ENCODE measurements at regions not wholly inside any gene's neighbourhood (a gene's known extent, or its start where the extent isn't known, plus 50 kb on each side); places are given as distances from the start of the nearest gene placed in this dataset.
"Not testable (repeated sequence)": the region's sequence is repeated elsewhere in the genome, so short reads cannot be mapped to it uniquely, and the experiment has no call there.

- DNase-seq (ENCODE audit: extremely low spot score, unreplicated experiment) = no peak
- no peaks in the 10 kb centered on the region for H3K9me3 Mint-ChIP-seq (ENCODE audit: unreplicated experiment)
- no peaks in the 10 kb centered on the region for H3K36me3 Mint-ChIP-seq (ENCODE audit: unreplicated experiment)
- H3K4me3 Mint-ChIP-seq (ENCODE audit: unreplicated experiment) = no peak overlapping the region
- no peak overlapping the region for H3K27ac Mint-ChIP-seq (ENCODE audit: unreplicated experiment)
- H3K27me3 Mint-ChIP-seq (ENCODE audit: unreplicated experiment) = no peaks in the 10 kb centered on the region
- no peaks in the 10 kb centered on the region for H3K4me1 Mint-ChIP-seq (ENCODE audit: unreplicated experiment)
- no peak for TF ChIP-seq CTCF (IDR thresholded peaks at IDR 0.05)
These were observed 1886.0 kb upstream of the PCDH7 start for GRCh38 chr4:28834120-28834519.

- no peaks in the 10 kb centered on the region for H3K9me3 Mint-ChIP-seq (ENCODE audit: unreplicated experiment)
- H3K4me3 Mint-ChIP-seq (ENCODE audit: unreplicated experiment) = no peak overlapping the region
- TF ChIP-seq CTCF (IDR thresholded peaks at IDR 0.05) = no peak
- DNase-seq (ENCODE audit: extremely low spot score, unreplicated experiment) = no peak
- no peaks in the 10 kb centered on the region for H3K4me1 Mint-ChIP-seq (ENCODE audit: unreplicated experiment)
- H3K27me3 Mint-ChIP-seq (ENCODE audit: unreplicated experiment) = no peaks in the 10 kb centered on the region
- no peak overlapping the region for H3K27ac Mint-ChIP-seq (ENCODE audit: unreplicated experiment)
- no peaks in the 10 kb centered on the region for H3K36me3 Mint-ChIP-seq (ENCODE audit: unreplicated experiment)
These were observed 1884.7 kb upstream of the PCDH7 start for GRCh38 chr4:28835501-28835900.

GRCh38 chr4:28842271-28842670, 1877.9 kb upstream of the PCDH7 start:
- no peak for TF ChIP-seq CTCF (IDR thresholded peaks at IDR 0.05)
- Mint-ChIP-seq H3K27me3 (ENCODE audit: unreplicated experiment) (no peaks in the 10 kb centered on the region), H3K36me3 (ENCODE audit: unreplicated experiment) (no peaks in the 10 kb centered on the region), H3K4me1 (ENCODE audit: unreplicated experiment) (no peaks in the 10 kb centered on the region), H3K9me3 (ENCODE audit: unreplicated experiment) (no peaks in the 10 kb centered on the region), H3K4me3 (ENCODE audit: unreplicated experiment) (no peak overlapping the region), H3K27ac (ENCODE audit: unreplicated experiment) (no peak overlapping the region)
- no peak for DNase-seq (ENCODE audit: extremely low spot score, unreplicated experiment)

GRCh38 chr4:28845158-28845557, 1875.0 kb upstream of the PCDH7 start:
- Mint-ChIP-seq H3K4me3 (ENCODE audit: unreplicated experiment) (no peak overlapping the region), H3K4me1 (ENCODE audit: unreplicated experiment) (no peaks in the 10 kb centered on the region), H3K9me3 (ENCODE audit: unreplicated experiment) (no peaks in the 10 kb centered on the region), H3K27ac (ENCODE audit: unreplicated experiment) (no peak overlapping the region), H3K36me3 (ENCODE audit: unreplicated experiment) (no peaks in the 10 kb centered on the region), H3K27me3 (ENCODE audit: unreplicated experiment) (no peaks in the 10 kb centered on the region)
- no peak for TF ChIP-seq CTCF (IDR thresholded peaks at IDR 0.05)
- DNase-seq (ENCODE audit: extremely low spot score, unreplicated experiment) = no peak

- peaks cover 17% of the 10 kb centered on the region for H3K9me3 Mint-ChIP-seq (ENCODE audit: unreplicated experiment)
- not testable (repeated sequence) for H3K4me3 Mint-ChIP-seq (ENCODE audit: unreplicated experiment); H3K27me3 Mint-ChIP-seq (ENCODE audit: unreplicated experiment); H3K4me1 Mint-ChIP-seq (ENCODE audit: unreplicated experiment); H3K36me3 Mint-ChIP-seq (ENCODE audit: unreplicated experiment); DNase-seq (ENCODE audit: extremely low spot score, unreplicated experiment); H3K27ac Mint-ChIP-seq (ENCODE audit: unreplicated experiment)
These were observed 1863.1 kb upstream of the PCDH7 start for GRCh38 chr4:28857028-28857427.

- Mint-ChIP-seq H3K9me3 (ENCODE audit: unreplicated experiment) (peaks cover 5% of the 10 kb centered on the region), H3K27me3 (ENCODE audit: unreplicated experiment) (no peaks in the 10 kb centered on the region), H3K4me3 (ENCODE audit: unreplicated experiment) (no peak overlapping the region), H3K27ac (ENCODE audit: unreplicated experiment) (no peak overlapping the region), H3K4me1 (ENCODE audit: unreplicated experiment) (no peaks in the 10 kb centered on the region), H3K36me3 (ENCODE audit: unreplicated experiment) (no peaks in the 10 kb centered on the region)
- no peak for DNase-seq (ENCODE audit: extremely low spot score, unreplicated experiment)
- no peak for TF ChIP-seq CTCF (IDR thresholded peaks at IDR 0.05)
These were observed 1851.3 kb upstream of the PCDH7 start for GRCh38 chr4:28868841-28869240.

All from osteocyte (in vitro differentiated cells).